Trophoblast cell (in vitro differentiated cells and primary cell): ENCODE measurements at regions not wholly inside any gene's neighbourhood (a gene's known extent, or its start where the extent isn't known, plus 50 kb on each side); places are given as distances from the start of the nearest gene placed in this dataset.
"Not testable (repeated sequence)": the region's sequence is repeated elsewhere in the genome, so short reads cannot be mapped to it uniquely, and the experiment has no call there.

Source experiments
- DNase-seq, 2 donors: peaks; one replicate each; pipeline ENCODE4 v3.0.0-alpha.2; 2016
- H2AFZ ChIP-seq: 2 replicates; pipeline ENCODE4 v1.6.1; 2013; ENCODE audit warnings: low read length, moderate library complexity, mild to moderate bottlenecking; ENCODE audit not compliant: insufficient read depth, poor library complexity
- H2AK5ac ChIP-seq: 2 replicates; pipeline ENCODE4 v1.6.1; 2013; ENCODE audit warnings: mild to moderate bottlenecking, low read length
- H2BK120ac ChIP-seq: 2 replicates; pipeline ENCODE4 v1.6.1; 2013; ENCODE audit warnings: low read length, mild to moderate bottlenecking, moderate library complexity; ENCODE audit not compliant: insufficient read depth, poor library complexity
- H2BK12ac ChIP-seq: 2 replicates; pipeline ENCODE4 v1.6.1; 2013; ENCODE audit warnings: mild to moderate bottlenecking, low read length, moderate library complexity
- H2BK5ac ChIP-seq: 2 replicates; pipeline ENCODE4 v1.6.1; 2013; ENCODE audit warnings: low read length, low read depth, moderate library complexity, mild to moderate bottlenecking; ENCODE audit not compliant: poor library complexity
- H3K14ac ChIP-seq: 2 replicates; pipeline ENCODE4 v1.6.1; 2013; ENCODE audit warnings: mild to moderate bottlenecking, low read length
- H3K18ac ChIP-seq: 2 replicates; pipeline ENCODE4 v1.6.1; 2013; ENCODE audit warnings: mild to moderate bottlenecking, low read length
- H3K23ac ChIP-seq: 2 replicates; pipeline ENCODE4 v1.6.1; 2013; ENCODE audit warnings: low read length
- H3K27ac ChIP-seq: 2 replicates; pipeline ENCODE4 v1.5.1; 2013; ENCODE audit warnings: low read depth, mild to moderate bottlenecking, inconsistent platforms, low read length, moderate library complexity
- H3K27me3 ChIP-seq: 2 replicates; pipeline ENCODE4 v1.6.1; 2013; ENCODE audit warnings: inconsistent platforms, mild to moderate bottlenecking, low read length, moderate library complexity; ENCODE audit not compliant: insufficient read depth
- H3K36me3 ChIP-seq, 2 experiments: 1 replicate in 1 of 2; 2 replicates in 1 of 2; pipeline ENCODE4 v1.6.1; 2013; ENCODE audit warnings: low read length in 2 of 2, mild to moderate bottlenecking in 2 of 2, moderate library complexity in 1 of 2; ENCODE audit not compliant: insufficient read depth in 2 of 2, control insufficient read depth in 1 of 2
- H3K4ac ChIP-seq: 2 replicates; pipeline ENCODE4 v1.6.1; 2013; ENCODE audit warnings: low read depth, mild to moderate bottlenecking, low read length, moderate library complexity
- H3K4me1 ChIP-seq, 2 experiments: 1 replicate in 1 of 2; 2 replicates in 1 of 2; pipeline ENCODE4 v1.6.1; 2013; ENCODE audit warnings: low read length in 2 of 2, mild to moderate bottlenecking in 2 of 2, moderate library complexity in 1 of 2; ENCODE audit not compliant: insufficient read depth in 2 of 2, control insufficient read depth in 1 of 2
- H3K4me2 ChIP-seq: 2 replicates; pipeline ENCODE4 v1.6.1; 2013; ENCODE audit warnings: inconsistent platforms, mild to moderate bottlenecking, low read length, moderate library complexity
- H3K4me3 ChIP-seq: 2 replicates; pipeline ENCODE4 v1.5.1; 2013; ENCODE audit warnings: mild to moderate bottlenecking, low read depth, low read length, inconsistent platforms
- H3K79me1 ChIP-seq: one replicate; pipeline ENCODE4 v1.6.1; 2013; ENCODE audit warnings: low read length
- H3K79me2 ChIP-seq: 2 replicates; pipeline ENCODE4 v1.6.1; 2013; ENCODE audit warnings: low read length, mild to moderate bottlenecking; ENCODE audit not compliant: control insufficient read depth, insufficient read depth, poor library complexity
- H3K9ac ChIP-seq: 2 replicates; pipeline ENCODE4 v1.6.1; 2013; ENCODE audit warnings: mild to moderate bottlenecking, low read length
- H3K9me3 ChIP-seq: 2 replicates; pipeline ENCODE4 v1.6.1; 2013; ENCODE audit warnings: low read depth, mild to moderate bottlenecking, control low read depth, inconsistent platforms, low read length; ENCODE audit not compliant: insufficient read depth
- H4K12ac ChIP-seq: 2 replicates; pipeline ENCODE4 v1.6.1; 2013; ENCODE audit warnings: low read depth, mild to moderate bottlenecking, low read length, moderate library complexity
- H4K8ac ChIP-seq: 2 replicates; pipeline ENCODE4 v1.6.1; 2013; ENCODE audit warnings: low read depth, mild to moderate bottlenecking, low read length, moderate library complexity
- H4K91ac ChIP-seq: one replicate; pipeline ENCODE4 v1.6.1; 2013; ENCODE audit warnings: low read depth, mild to moderate bottlenecking, low read length, moderate library complexity
- WGBS: extraction: QIAGEN DNeasy Blood & Tissue Kit; methylation state at CpG from one replicate; pipeline ENCODE4 v1.1.7; 2013; ENCODE audit warnings: missing lambda C conversion rate; ENCODE audit not compliant: insufficient read length, insufficient coverage; ENCODE audit errors: extremely low coverage; 5-methylcytosine and 5-hydroxymethylcytosine counted together

DNA sequence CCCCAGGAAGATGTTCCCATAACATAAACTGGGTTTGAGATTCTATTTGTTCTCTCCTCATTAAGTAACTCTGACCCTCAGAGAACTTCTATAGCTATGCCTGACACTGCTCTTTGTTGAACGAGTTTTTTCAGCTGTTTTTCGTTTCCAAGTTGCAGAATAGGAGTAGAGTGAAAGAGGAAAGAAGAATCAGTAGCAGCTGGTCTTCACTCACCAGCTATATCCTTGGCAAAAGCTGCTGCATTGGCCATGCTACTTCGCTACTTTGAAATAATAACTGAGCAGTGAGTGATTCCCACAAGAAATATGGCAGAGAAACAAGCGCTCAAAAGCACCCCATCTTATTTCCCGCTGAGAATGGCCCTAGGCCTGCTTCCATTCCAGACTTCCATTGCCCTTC lies 329.0 kb downstream of the ISL1 start:
- Histone ChIP-seq H3K4ac (no peak overlapping the region), H2AK5ac (no peak overlapping the region), H3K4me1 (no peaks in the 10 kb centered on the region), H4K12ac (no peak overlapping the region), H3K23ac (no peak overlapping the region), H3K36me3 (no peaks in the 10 kb centered on the region), H2BK12ac (no peak overlapping the region), H3K79me2 (no peaks in the 10 kb centered on the region), H3K9me3 (no peaks in the 10 kb centered on the region), H3K18ac (no peak overlapping the region), H3K4me3 (no peak overlapping the region), H4K8ac (no peak overlapping the region), H3K27ac (no peak overlapping the region), H3K14ac (no peak overlapping the region), H2AFZ (no peak overlapping the region), H3K4me2 (no peak overlapping the region), H3K79me1 (no peaks in the 10 kb centered on the region), H4K91ac (no peak overlapping the region), H2BK120ac (no peak overlapping the region), H3K27me3 (no peaks in the 10 kb centered on the region), H2BK5ac (no peak overlapping the region), H3K9ac (no peak overlapping the region)
- no peak for DNase-seq
- no CpG with 5 or more reads among the region's 5 CpGs for WGBS

GRCh38 chr5:51715445-51715844 lies 332.2 kb downstream of the ISL1 start:
- not testable (repeated sequence) for DNase-seq, H4K8ac ChIP-seq, H3K27me3 ChIP-seq, H3K4ac ChIP-seq, H2BK120ac ChIP-seq, H2AFZ ChIP-seq, H3K36me3 ChIP-seq, H3K79me1 ChIP-seq, H2AK5ac ChIP-seq, H3K23ac ChIP-seq, H2BK5ac ChIP-seq, H3K9ac ChIP-seq, H4K12ac ChIP-seq, H3K14ac ChIP-seq, H3K4me2 ChIP-seq, H3K27ac ChIP-seq, H4K91ac ChIP-seq, H2BK12ac ChIP-seq, H3K4me1 ChIP-seq, H3K18ac ChIP-seq, H3K9me3 ChIP-seq, H3K79me2 ChIP-seq, H3K4me3 ChIP-seq
- WGBS = no CpG with 5 or more reads among the region's 2 CpGs

DNA sequence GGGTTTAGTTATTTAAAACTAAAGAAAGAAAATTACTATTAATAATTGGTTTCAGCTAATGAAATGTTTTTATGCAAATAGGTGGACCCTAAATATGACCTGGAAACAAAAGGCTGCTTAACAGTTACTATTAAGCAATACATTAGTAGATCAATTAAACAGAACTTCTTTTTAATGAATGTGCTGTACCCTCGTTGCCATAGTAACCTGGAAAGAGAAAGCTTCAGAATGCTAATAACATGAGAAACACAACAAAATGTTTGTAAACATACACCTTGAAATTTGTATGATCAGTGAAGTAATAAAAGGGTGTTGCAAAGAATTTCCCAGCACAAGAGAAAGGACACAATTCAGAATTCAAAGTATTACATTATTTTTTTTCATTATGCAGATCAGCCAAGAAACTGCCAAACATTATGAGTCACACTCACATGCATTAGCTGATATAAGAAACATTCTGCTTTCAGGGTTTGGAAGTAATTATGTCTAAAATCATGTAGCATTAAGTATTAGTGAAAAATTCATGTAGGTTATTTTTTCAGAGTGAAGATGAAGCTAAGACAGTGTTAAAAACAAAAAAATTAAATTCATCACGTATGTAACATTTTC lies 348.3 kb downstream of the ISL1 start:
- H3K27me3 ChIP-seq = no peaks in the 10 kb centered on the region
- no peaks in the 10 kb centered on the region for H3K9me3 ChIP-seq
- H3K4me1 ChIP-seq = no peaks in the 10 kb centered on the region
- no peak overlapping the region for H3K27ac ChIP-seq
- no peak overlapping the region for H4K91ac ChIP-seq
- no peak overlapping the region for H3K23ac ChIP-seq
- H3K79me1 ChIP-seq = no peaks in the 10 kb centered on the region
- DNase-seq = no peak
- H2AK5ac ChIP-seq = no peak overlapping the region
- no peaks in the 10 kb centered on the region for H3K79me2 ChIP-seq
- no peak overlapping the region for H3K4me3 ChIP-seq
- H3K9ac ChIP-seq = no peak overlapping the region
- H2AFZ ChIP-seq = no peak overlapping the region
- H2BK120ac ChIP-seq = no peak overlapping the region
- H4K8ac ChIP-seq = no peak overlapping the region
- no peak overlapping the region for H4K12ac ChIP-seq
- no peak overlapping the region for H2BK12ac ChIP-seq
- WGBS = no CpG with 5 or more reads among the region's 2 CpGs
- H3K4ac ChIP-seq = no peak overlapping the region
- no peak overlapping the region for H2BK5ac ChIP-seq
- H3K36me3 ChIP-seq = no peaks in the 10 kb centered on the region
- no peak overlapping the region for H3K4me2 ChIP-seq
- H3K18ac ChIP-seq = no peak overlapping the region
- H3K14ac ChIP-seq = no peak overlapping the region

GRCh38 chr5:51732304-51732703 lies 349.1 kb downstream of the ISL1 start:
- no peak for DNase-seq
- Histone ChIP-seq H3K14ac (no peak overlapping the region), H2BK120ac (no peak overlapping the region), H3K27me3 (no peaks in the 10 kb centered on the region), H3K36me3 (no peaks in the 10 kb centered on the region), H3K79me2 (no peaks in the 10 kb centered on the region), H2AFZ (no peak overlapping the region), H3K79me1 (no peaks in the 10 kb centered on the region), H2BK5ac (no peak overlapping the region), H3K18ac (no peak overlapping the region), H2BK12ac (no peak overlapping the region), H3K27ac (no peak overlapping the region), H2AK5ac (no peak overlapping the region), H3K4ac (no peak overlapping the region), H3K4me2 (no peak overlapping the region), H4K12ac (no peak overlapping the region), H4K91ac (no peak overlapping the region), H4K8ac (no peak overlapping the region), H3K9ac (no peak overlapping the region), H3K23ac (no peak overlapping the region), H3K4me3 (no peak overlapping the region), H3K4me1 (no peaks in the 10 kb centered on the region), H3K9me3 (no peaks in the 10 kb centered on the region)
- no CpG with 5 or more reads among the region's 3 CpGs for WGBS
